SK-N-SH (cell line): ENCODE measurements at regions not wholly inside any gene's neighbourhood (a gene's known extent, or its start where the extent isn't known, plus 50 kb on each side); places are given as distances from the start of the nearest gene placed in this dataset.

Experiments
- CTCF ChIA-PET: fragments of 300-600, 350-600 bp; formaldehyde crosslinking; extraction: SDS; loops from one replicate; lab custom pipeline; 2021; lab: Yijun Ruan, JAX
- POLR2A ChIA-PET: fragments of 350-600 bp; sonication (Branson Sonifier 250); formaldehyde crosslinking; extraction: SDS; loops from one replicate; lab custom pipeline; 2020; ENCODE audit warnings: antibody characterized with exemption, inconsistent platforms; lab: Yijun Ruan, JAX
- DNase-seq: peaks from one replicate; pipeline ENCODE4 v3.0.0; 2012
- H2AFZ ChIP-seq: fragments of 200-600 bp; sonication (generic); 2 replicates; pipeline ENCODE4 v1.8.1; 2016; ENCODE audit warnings: antibody characterized with exemption, mild to moderate bottlenecking, low read depth
- H3F3A ChIP-seq: fragments of 200-600 bp; sonication (generic); replicated peaks from 2 replicates; pipeline ENCODE3; 2016; ENCODE audit warnings: antibody characterized with exemption, mild to moderate bottlenecking; ENCODE audit not compliant: insufficient read depth
- H3K27ac ChIP-seq, 2 experiments: fragments of 200-500 bp in 1 of 2; fragments of 200-600 bp in 1 of 2; sonication (Bioruptor generic) in 1 of 2; sonication (generic), shearing (Covaris generic) in 1 of 2; 2 replicates each; pipeline versions ENCODE4 v1.5.1 to v1.6.1; 2014 to 2016; ENCODE audit warnings: low read depth in 2 of 2, inconsistent platforms in 1 of 2, low read length in 1 of 2, mild to moderate bottlenecking in 1 of 2, mixed read lengths in 1 of 2
- H3K27me3 ChIP-seq: fragments of 200-600 bp; sonication (generic), shearing (Covaris generic); 2 replicates; pipeline ENCODE4 v1.6.1; 2016; ENCODE audit warnings: mixed run types; ENCODE audit not compliant: insufficient read depth
- H3K36me3 ChIP-seq, 2 experiments: fragments of 200-500 bp in 1 of 2; fragments of 200-600 bp in 1 of 2; sonication (Bioruptor generic) in 1 of 2; sonication (generic) in 1 of 2; replicated peaks in 1 of 2; 2 replicates each; pipeline versions ENCODE3 to v1.5.1; 2014 to 2016; ENCODE audit warnings: low read length in 1 of 2, mild to moderate bottlenecking in 1 of 2; ENCODE audit not compliant: insufficient read depth in 2 of 2, control insufficient read depth in 1 of 2
- H3K4me1 ChIP-seq, 2 experiments: fragments of 200-500 bp in 1 of 2; fragments of 200-600 bp in 1 of 2; sonication (Bioruptor generic) in 1 of 2; sonication (generic), shearing (Covaris generic) in 1 of 2; 2 replicates each; pipeline versions ENCODE4 v1.5.1 to v1.6.1; 2014 to 2016; ENCODE audit warnings: low read depth in 1 of 2, low read length in 1 of 2, mixed run types in 1 of 2; ENCODE audit not compliant: insufficient read depth in 2 of 2, control insufficient read depth in 1 of 2
- H3K4me2 ChIP-seq: fragments of 200-600 bp; sonication (generic), shearing (Covaris generic); 2 replicates; pipeline ENCODE4 v1.6.1; 2017; ENCODE audit warnings: mixed run types
- H3K4me3 ChIP-seq, 2 experiments: fragments of 200-500 bp in 1 of 2; fragments of 200-600 bp in 1 of 2; sonication (Bioruptor generic) in 1 of 2; sonication (generic), shearing (Covaris generic) in 1 of 2; 2 replicates each; pipeline versions ENCODE4 v1.5.1 to v1.8.1; 2014 to 2016; ENCODE audit warnings: low read depth in 2 of 2, inconsistent platforms in 1 of 2, low read length in 1 of 2, mild to moderate bottlenecking in 1 of 2, mixed read lengths in 1 of 2, moderate library complexity in 1 of 2
- H3K79me2 ChIP-seq: fragments of 200-600 bp; sonication (generic); 2 replicates; pipeline ENCODE4 v1.8.1; 2017; ENCODE audit warnings: mild to moderate bottlenecking; ENCODE audit not compliant: insufficient read depth
- H3K9ac ChIP-seq: fragments of 200-600 bp; sonication (generic); 2 replicates; pipeline ENCODE4 v1.6.1; 2017; ENCODE audit warnings: mixed run types
- H3K9me2 ChIP-seq: fragments of 200-600 bp; sonication (generic); 2 replicates; pipeline ENCODE4 v1.6.1; 2017; ENCODE audit warnings: mixed run types
- H3K9me3 ChIP-seq: fragments of 200-600 bp; sonication (generic); 2 replicates; pipeline ENCODE4 v1.6.1; 2017; ENCODE audit warnings: mixed run types, mild to moderate bottlenecking, moderate library complexity
- H4K20me1 ChIP-seq: fragments of 200-600 bp; sonication (generic); 2 replicates; pipeline ENCODE4 v1.6.1; 2017; ENCODE audit warnings: mild to moderate bottlenecking, mixed run types; ENCODE audit not compliant: insufficient read depth
- CHD2 ChIP-seq: fragments of 150-350 bp; IDR thresholded peaks from 2 replicates; pipeline ENCODE4 v1.6.1; 2018; ENCODE audit warnings: low read length; ENCODE audit not compliant: partially characterized antibody
- EP300 ChIP-seq, 2 experiments: IDR thresholded peaks; 2 replicates each; pipeline versions ENCODE4 v1.4.0 to v1.6.1; 2012; ENCODE audit warnings: borderline replicate concordance in 1 of 2, low read depth in 1 of 2, low read length in 1 of 2
- FOSL2 ChIP-seq: IDR thresholded peaks from 2 replicates; pipeline ENCODE4 v1.4.0; 2012; ENCODE audit warnings: low read depth, mild to moderate bottlenecking, moderate library complexity, borderline replicate concordance
- FOXJ3 ChIP-seq: sonication (generic); formaldehyde crosslinking; IDR thresholded peaks from 2 replicates; pipeline ENCODE4 v1.5.1; 2020; ENCODE audit warnings: mild to moderate bottlenecking, missing genetic modification reagents
- GABPA ChIP-seq: IDR thresholded peaks from 2 replicates; pipeline ENCODE4 v1.4.0; 2012; ENCODE audit warnings: low read depth, mild to moderate bottlenecking
- IRF3 ChIP-seq: fragments of 150-350 bp; IDR thresholded peaks from 2 replicates; pipeline ENCODE4 v1.6.1; 2016; ENCODE audit warnings: mild to moderate bottlenecking, low read depth, low read length
- JUND ChIP-seq: IDR thresholded peaks from 2 replicates; pipeline ENCODE4 v1.4.0; 2012
- MEF2A ChIP-seq: IDR thresholded peaks from 2 replicates; pipeline ENCODE4 v1.4.0; 2012; ENCODE audit warnings: low read depth, borderline replicate concordance
- NRF1 ChIP-seq: IDR thresholded peaks from 2 replicates; pipeline ENCODE4 v1.6.1; 2012; ENCODE audit warnings: low read depth, mild to moderate bottlenecking, low read length
- POLR2AphosphoS5 ChIP-seq: IDR thresholded peaks from 2 replicates; pipeline ENCODE4 v1.6.1; 2012; ENCODE audit warnings: low read depth, low read length
- RAD21 ChIP-seq: IDR thresholded peaks from 2 replicates; pipeline ENCODE4 v1.6.1; 2012; ENCODE audit warnings: mild to moderate bottlenecking, low read length
- RCOR1 ChIP-seq: fragments of 150-350 bp; IDR thresholded peaks from 2 replicates; pipeline ENCODE4 v1.6.1; 2017; ENCODE audit warnings: antibody characterized with exemption, low read length
- REST ChIP-seq: IDR thresholded peaks from 2 replicates; pipeline ENCODE4 v1.6.1; 2012; ENCODE audit warnings: mild to moderate bottlenecking, low read depth, low read length, moderate library complexity
- RFX5 ChIP-seq: IDR thresholded peaks from 2 replicates; pipeline ENCODE4 v1.6.1; 2012; ENCODE audit warnings: mild to moderate bottlenecking, improper control_type of control experiment, low read length
- SIN3A ChIP-seq: IDR thresholded peaks from 2 replicates; pipeline ENCODE4 v1.6.1; 2012; ENCODE audit warnings: low read depth, mild to moderate bottlenecking, low read length, moderate library complexity, borderline replicate concordance
- TAF1 ChIP-seq: IDR thresholded peaks from 2 replicates; pipeline ENCODE4 v1.6.1; 2012; ENCODE audit warnings: low read depth, mild to moderate bottlenecking, low read length, moderate library complexity, borderline replicate concordance
- TCF12 ChIP-seq: IDR thresholded peaks from 2 replicates; pipeline ENCODE4 v1.4.0; 2012
- TEAD4 ChIP-seq: IDR thresholded peaks from 2 replicates; pipeline ENCODE4 v1.4.0; 2012; ENCODE audit warnings: mild to moderate bottlenecking, borderline replicate concordance; ENCODE audit not compliant: insufficient read depth
- USF2 ChIP-seq: fragments of 150-350 bp; IDR thresholded peaks from 2 replicates; pipeline ENCODE4 v1.6.1; 2017; ENCODE audit warnings: antibody characterized with exemption, low read length, low read depth, borderline replicate concordance
- YY1 ChIP-seq: IDR thresholded peaks from 2 replicates; pipeline ENCODE4 v1.4.0; 2012; ENCODE audit warnings: low read depth, mild to moderate bottlenecking
- ZBTB33 ChIP-seq: IDR thresholded peaks from 2 replicates; pipeline ENCODE4 v1.4.0; 2012; ENCODE audit warnings: low read depth, borderline replicate concordance
- WGBS: methylation state at CpG from one replicate; pipeline ENCODE4 v1.1.6; 2017; ENCODE audit warnings: low lambda C conversion rate; 5-methylcytosine and 5-hydroxymethylcytosine counted together

GRCh38 chr13:38210928-38211596, 138.6 kb upstream of the UFM1 start:
- H3K9ac ChIP-seq, result no peak overlapping the region
- no peaks in the 10 kb centered on the region for H3K9me2 ChIP-seq
- DNase-seq, result no peak
- WGBS, result 1% methylated on average over 3 of the region's 3 CpGs
- CTCF ChIA-PET, result no interaction called here
- H3K9me3 ChIP-seq, result no peaks in the 10 kb centered on the region
- no peaks in the 10 kb centered on the region for H3K79me2 ChIP-seq
- no peaks in the 10 kb centered on the region for H3K4me1 ChIP-seq
- no peak overlapping the region for H2AFZ ChIP-seq
- H3K4me3 ChIP-seq, result no peak overlapping the region
- H3K27ac ChIP-seq, result no peak overlapping the region
- H3K4me2 ChIP-seq, result no peak overlapping the region
- H3K36me3 ChIP-seq, result no peaks in the 10 kb centered on the region
- POLR2A ChIA-PET, result no interaction called here
- H3K27me3 ChIP-seq, result no peaks in the 10 kb centered on the region
- H4K20me1 ChIP-seq, result no peaks in the 10 kb centered on the region
- H3F3A ChIP-seq, result no peaks in the 10 kb centered on the region
- TF ChIP-seq TCF12, result no peak
- TF ChIP-seq EP300 (IDR thresholded peaks at IDR 0.05; ENCODE audit: borderline replicate concordance in 1 of 2, low read depth in 1 of 2, low read length in 1 of 2), result no peak
- no peak for TF ChIP-seq POLR2AphosphoS5
- TF ChIP-seq FOXJ3 (CRISPR knock-in tag), result no peak
- no peak for TF ChIP-seq SIN3A

- no peaks in the 10 kb centered on the region for H3K9me3 ChIP-seq
- 0 out of 2 replicates have a peak, but pooled peaks cover 6% of the 10 kb centered on the region for H3K27me3 ChIP-seq
- H3F3A ChIP-seq, result no peaks in the 10 kb centered on the region
- no peak overlapping the region for H2AFZ ChIP-seq
- H3K4me1 ChIP-seq, result no peaks in the 10 kb centered on the region
- ChIA-PET CTCF (no interaction called here), POLR2A (no interaction called here)
- H3K36me3 ChIP-seq, result no peaks in the 10 kb centered on the region
- H3K9ac ChIP-seq, result no peak overlapping the region
- no peaks in the 10 kb centered on the region for H3K79me2 ChIP-seq
- no peak for DNase-seq
- no peaks in the 10 kb centered on the region for H3K9me2 ChIP-seq
- H3K4me2 ChIP-seq, result no peak overlapping the region
- no peak overlapping the region for H3K4me3 ChIP-seq
- H3K27ac ChIP-seq, result no peak overlapping the region
- TF ChIP-seq GABPA (no peak), NRF1 (no peak), YY1 (no peak), TEAD4 (no peak), FOXJ3 (CRISPR knock-in tag) (no peak), REST (no peak), RCOR1 (no peak), POLR2AphosphoS5 (no peak), SIN3A (no peak), MEF2A (no peak), CHD2 (no peak), RAD21 (no peak), IRF3 (no peak), EP300 (IDR thresholded peaks at IDR 0.05; ENCODE audit: borderline replicate concordance in 1 of 2, low read depth in 1 of 2, low read length in 1 of 2) (no peak), USF2 (no peak), TAF1 (no peak), RFX5 (no peak), FOSL2 (no peak), ZBTB33 (no peak), JUND (no peak)
- H4K20me1 ChIP-seq, result no peaks in the 10 kb centered on the region
These were observed 145.1 kb upstream of the UFM1 start for GRCh38 chr13:38204556-38204955.
